ENCODE measurements at regions not wholly inside any gene's neighbourhood (a gene's known extent, or its start where the extent isn't known, plus 50 kb on each side); places are given as distances from the start of the nearest gene placed in this dataset.

GRCh38 chr3:29141918-29142275, 139.0 kb upstream of the RBMS3 start:
- Histone ChIP-seq H3K9me3 (ENCODE audit: control insufficient read depth, low read length) (no peaks in the 10 kb centered on the region), H3K4me3 (ENCODE audit: low read length) (no peak overlapping the region), H3K27me3 (replicated peaks; ENCODE audit: control insufficient read depth, insufficient read depth, low read length) (no peaks in the 10 kb centered on the region), H3K4me1 (ENCODE audit: control insufficient read depth, insufficient read depth, low read length) (peaks cover 29% of the 10 kb centered on the region), H3K36me3 (ENCODE audit: control insufficient read depth, insufficient read depth, low read length, severe bottlenecking) (no peaks in the 10 kb centered on the region), H3K9ac (ENCODE audit: low read length) (no peak overlapping the region)
- DNase-seq (ENCODE audit: low read depth) = no peak

GRCh38 chr3:29143151-29143550, 137.7 kb upstream of the RBMS3 start:
- DNase-seq (ENCODE audit: low read depth) = no peak
- Histone ChIP-seq H3K4me1 (ENCODE audit: control insufficient read depth, insufficient read depth, low read length) (peaks cover 29% of the 10 kb centered on the region), H3K27me3 (replicated peaks; ENCODE audit: control insufficient read depth, insufficient read depth, low read length) (no peaks in the 10 kb centered on the region), H3K9ac (ENCODE audit: low read length) (no peak overlapping the region), H3K4me3 (ENCODE audit: low read length) (no peak overlapping the region), H3K9me3 (ENCODE audit: control insufficient read depth, low read length) (no peaks in the 10 kb centered on the region), H3K36me3 (ENCODE audit: control insufficient read depth, insufficient read depth, low read length, severe bottlenecking) (no peaks in the 10 kb centered on the region)

- no peak for DNase-seq (ENCODE audit: low read depth)
- peaks cover 29% of the 10 kb centered on the region for H3K4me1 ChIP-seq (ENCODE audit: control insufficient read depth, insufficient read depth, low read length)
These were observed 136.5 kb upstream of the RBMS3 start for GRCh38 chr3:29144361-29144760.

GRCh38 chr3:29144807-29145206, 136.1 kb upstream of the RBMS3 start:
- no peak overlapping the region for H3K9ac ChIP-seq (ENCODE audit: low read length)
- no peaks in the 10 kb centered on the region for H3K27me3 ChIP-seq (replicated peaks; ENCODE audit: control insufficient read depth, insufficient read depth, low read length)
- no peak overlapping the region for H3K4me3 ChIP-seq (ENCODE audit: low read length)
- peak; percentile 10 for DNase-seq (ENCODE audit: low read depth)
- H3K9me3 ChIP-seq (ENCODE audit: control insufficient read depth, low read length) = no peaks in the 10 kb centered on the region
- H3K4me1 ChIP-seq (ENCODE audit: control insufficient read depth, insufficient read depth, low read length) = peaks cover 29% of the 10 kb centered on the region
- no peaks in the 10 kb centered on the region for H3K36me3 ChIP-seq (ENCODE audit: control insufficient read depth, insufficient read depth, low read length, severe bottlenecking)

More at GRCh38 chr3:29144361-29144760, 136.5 kb upstream of the RBMS3 start:
- H3K36me3 ChIP-seq (ENCODE audit: control insufficient read depth, insufficient read depth, low read length, severe bottlenecking) = no peaks in the 10 kb centered on the region
- no peaks in the 10 kb centered on the region for H3K27me3 ChIP-seq (replicated peaks; ENCODE audit: control insufficient read depth, insufficient read depth, low read length)
- no peak overlapping the region for H3K4me3 ChIP-seq (ENCODE audit: low read length)
- H3K9ac ChIP-seq (ENCODE audit: low read length) = no peak overlapping the region
- H3K9me3 ChIP-seq (ENCODE audit: control insufficient read depth, low read length) = no peaks in the 10 kb centered on the region

GRCh38 chr3:29145360-29145759, 135.5 kb upstream of the RBMS3 start:
- Histone ChIP-seq H3K9ac (ENCODE audit: low read length) (no peak overlapping the region), H3K27me3 (replicated peaks; ENCODE audit: control insufficient read depth, insufficient read depth, low read length) (no peaks in the 10 kb centered on the region), H3K36me3 (ENCODE audit: control insufficient read depth, insufficient read depth, low read length, severe bottlenecking) (no peaks in the 10 kb centered on the region), H3K9me3 (ENCODE audit: control insufficient read depth, low read length) (no peaks in the 10 kb centered on the region), H3K4me3 (ENCODE audit: low read length) (no peak overlapping the region), H3K4me1 (ENCODE audit: control insufficient read depth, insufficient read depth, low read length) (peaks cover 23% of the 10 kb centered on the region)
- DNase-seq (ENCODE audit: low read depth) = no peak

- Histone ChIP-seq H3K36me3 (ENCODE audit: control insufficient read depth, insufficient read depth, low read length, severe bottlenecking) (no peaks in the 10 kb centered on the region), H3K4me3 (ENCODE audit: low read length) (no peak overlapping the region), H3K4me1 (ENCODE audit: control insufficient read depth, insufficient read depth, low read length) (peaks cover 19% of the 10 kb centered on the region), H3K9me3 (ENCODE audit: control insufficient read depth, low read length) (no peaks in the 10 kb centered on the region), H3K9ac (ENCODE audit: low read length) (no peak overlapping the region), H3K27me3 (replicated peaks; ENCODE audit: control insufficient read depth, insufficient read depth, low read length) (no peaks in the 10 kb centered on the region)
- DNase-seq (ENCODE audit: low read depth) = no peak
These were observed 128.5 kb upstream of the RBMS3 start for GRCh38 chr3:29152379-29152778.

DNA sequence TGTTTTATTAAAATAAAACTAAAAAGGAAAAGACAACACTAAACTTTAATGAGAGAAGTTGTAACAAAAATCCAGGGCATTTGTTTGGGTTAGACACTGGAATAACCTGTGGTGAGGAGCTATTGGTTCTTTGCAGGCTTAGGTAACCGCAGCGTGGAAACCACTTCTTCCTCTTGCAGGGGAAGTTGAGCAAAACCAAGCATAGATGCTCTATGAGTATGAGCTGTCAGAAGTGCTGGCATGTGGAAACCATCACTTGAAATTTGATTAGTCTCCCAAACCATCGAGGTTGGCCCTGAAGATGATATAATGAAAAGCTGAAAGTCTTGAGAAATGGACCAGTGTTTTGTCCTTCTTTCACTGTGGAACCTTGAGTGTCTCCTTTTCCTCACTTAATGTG, 127.1 kb upstream of the RBMS3 start:
- Histone ChIP-seq H3K36me3 (ENCODE audit: control insufficient read depth, insufficient read depth, low read length, severe bottlenecking) (no peaks in the 10 kb centered on the region), H3K4me3 (ENCODE audit: low read length) (no peak overlapping the region), H3K27me3 (replicated peaks; ENCODE audit: control insufficient read depth, insufficient read depth, low read length) (no peaks in the 10 kb centered on the region), H3K9ac (ENCODE audit: low read length) (no peak overlapping the region), H3K9me3 (ENCODE audit: control insufficient read depth, low read length) (no peaks in the 10 kb centered on the region), H3K4me1 (ENCODE audit: control insufficient read depth, insufficient read depth, low read length) (peaks cover 19% of the 10 kb centered on the region)
- DNase-seq (ENCODE audit: low read depth) = no peak

DNA sequence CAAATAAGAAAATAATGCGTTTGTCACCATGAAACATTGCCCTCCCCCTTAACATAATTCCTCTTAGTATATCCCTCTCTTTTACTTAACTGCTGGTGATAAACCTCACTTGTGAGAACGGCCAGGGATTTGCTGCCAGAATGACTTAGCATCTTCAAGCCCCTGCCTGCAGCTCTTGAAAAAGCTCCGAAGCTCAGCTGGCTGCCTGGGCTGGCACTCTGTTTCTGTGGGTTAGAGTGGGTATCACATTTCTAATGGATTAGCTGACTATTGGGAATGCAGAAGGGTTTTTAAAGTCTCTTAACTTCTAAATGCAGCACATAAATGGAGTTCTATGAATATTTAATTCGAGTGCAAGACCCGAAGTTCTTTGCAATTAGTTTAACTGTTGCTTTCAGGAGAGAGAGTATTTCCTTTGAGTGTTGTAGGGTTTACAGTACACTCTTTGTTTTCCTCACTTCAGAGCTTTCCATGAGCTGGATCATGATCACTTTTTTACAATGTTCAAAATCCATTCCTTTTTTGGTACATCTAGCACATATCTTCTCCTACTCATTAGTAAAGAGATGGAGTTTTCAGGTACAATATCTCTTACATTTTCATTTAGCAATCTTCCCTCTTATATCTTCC, 124.7 kb upstream of the RBMS3 start:
- Histone ChIP-seq H3K27me3 (replicated peaks; ENCODE audit: control insufficient read depth, insufficient read depth, low read length) (no peaks in the 10 kb centered on the region), H3K36me3 (ENCODE audit: control insufficient read depth, insufficient read depth, low read length, severe bottlenecking) (no peaks in the 10 kb centered on the region), H3K4me3 (ENCODE audit: low read length) (no peak overlapping the region), H3K9me3 (ENCODE audit: control insufficient read depth, low read length) (no peaks in the 10 kb centered on the region), H3K4me1 (ENCODE audit: control insufficient read depth, insufficient read depth, low read length) (peaks cover 14% of the 10 kb centered on the region), H3K9ac (ENCODE audit: low read length) (no peak overlapping the region)
- DNase-seq (ENCODE audit: low read depth) = no peak

DNA sequence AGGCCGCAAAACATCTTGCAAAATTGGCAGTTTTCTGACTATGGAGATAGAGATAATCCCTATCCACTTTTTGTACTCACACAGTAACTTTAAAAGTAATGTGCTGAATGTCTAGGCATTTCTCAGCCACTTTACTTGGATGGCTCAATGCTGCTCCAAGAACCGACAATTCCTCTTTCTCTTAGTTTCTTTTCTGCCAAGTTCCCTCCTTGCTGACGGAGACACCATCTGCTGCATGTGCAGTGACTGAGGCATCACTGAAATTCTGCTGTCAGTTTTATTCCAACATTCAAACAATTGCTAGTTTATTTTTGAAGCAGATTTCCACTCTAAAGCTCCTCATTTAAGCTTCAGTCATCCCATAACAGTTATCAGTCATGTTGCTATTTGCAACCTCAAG, 116.0 kb upstream of the RBMS3 start:
- H3K9me3 ChIP-seq (ENCODE audit: control insufficient read depth, low read length) = no peaks in the 10 kb centered on the region
- no peak overlapping the region for H3K9ac ChIP-seq (ENCODE audit: low read length)
- H3K27me3 ChIP-seq (replicated peaks; ENCODE audit: control insufficient read depth, insufficient read depth, low read length) = no peaks in the 10 kb centered on the region
- DNase-seq (ENCODE audit: low read depth) = no peak
- no peaks in the 10 kb centered on the region for H3K36me3 ChIP-seq (ENCODE audit: control insufficient read depth, insufficient read depth, low read length, severe bottlenecking)
- H3K4me3 ChIP-seq (ENCODE audit: low read length) = no peak overlapping the region
- H3K4me1 ChIP-seq (ENCODE audit: control insufficient read depth, insufficient read depth, low read length) = no peaks in the 10 kb centered on the region

- Histone ChIP-seq H3K9ac (ENCODE audit: low read length) (no peak overlapping the region), H3K4me1 (ENCODE audit: control insufficient read depth, insufficient read depth, low read length) (peaks cover 10% of the 10 kb centered on the region), H3K4me3 (ENCODE audit: low read length) (no peak overlapping the region), H3K36me3 (ENCODE audit: control insufficient read depth, insufficient read depth, low read length, severe bottlenecking) (no peaks in the 10 kb centered on the region), H3K27me3 (replicated peaks; ENCODE audit: control insufficient read depth, insufficient read depth, low read length) (no peaks in the 10 kb centered on the region), H3K9me3 (ENCODE audit: control insufficient read depth, low read length) (no peaks in the 10 kb centered on the region)
- no peak for DNase-seq (ENCODE audit: low read depth)
These were observed 113.7 kb upstream of the RBMS3 start for GRCh38 chr3:29167180-29167579.

DNA sequence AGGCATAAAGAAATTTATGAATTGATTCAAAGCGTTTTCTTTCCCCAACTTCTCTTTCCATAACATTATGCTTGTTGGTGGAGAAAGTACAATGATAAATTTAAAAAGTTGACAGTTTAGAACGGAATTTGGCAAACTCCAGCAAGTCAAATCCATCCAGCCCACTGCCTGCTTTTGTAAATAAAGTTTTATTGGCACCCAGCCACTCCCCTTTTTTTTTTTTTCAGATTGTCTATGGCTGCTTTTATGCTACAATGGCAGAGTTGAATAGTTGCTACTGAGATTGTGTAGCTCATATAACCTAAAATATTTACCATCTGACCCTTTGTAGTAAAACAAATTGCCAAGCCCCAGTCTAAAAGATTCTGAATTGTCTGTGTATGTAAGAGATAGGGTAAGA, 112.8 kb upstream of the RBMS3 start:
- Histone ChIP-seq H3K9ac (ENCODE audit: low read length) (no peak overlapping the region), H3K4me3 (ENCODE audit: low read length) (no peak overlapping the region), H3K27me3 (replicated peaks; ENCODE audit: control insufficient read depth, insufficient read depth, low read length) (no peaks in the 10 kb centered on the region), H3K36me3 (ENCODE audit: control insufficient read depth, insufficient read depth, low read length, severe bottlenecking) (no peaks in the 10 kb centered on the region), H3K4me1 (ENCODE audit: control insufficient read depth, insufficient read depth, low read length) (peaks cover 10% of the 10 kb centered on the region), H3K9me3 (ENCODE audit: control insufficient read depth, low read length) (no peaks in the 10 kb centered on the region)
- DNase-seq (ENCODE audit: low read depth) = no peak

DNA sequence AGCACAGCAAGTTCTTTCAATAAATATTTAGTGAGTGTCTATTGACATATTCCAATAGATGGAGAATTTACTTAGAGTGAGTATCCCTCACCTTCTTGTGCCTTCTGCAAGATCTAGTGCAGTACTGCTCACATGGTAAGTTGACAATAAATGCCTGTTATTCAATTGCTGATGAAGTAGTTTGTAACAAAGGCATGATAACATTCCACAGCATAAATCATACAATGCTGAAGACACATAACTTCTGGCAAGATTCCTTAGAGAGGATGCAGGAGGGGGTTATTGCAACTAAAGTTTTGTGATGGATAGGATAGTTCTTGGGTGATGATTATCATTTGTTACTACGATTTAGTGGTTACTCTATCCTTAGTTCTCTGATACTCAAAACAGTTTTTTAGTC, 112.2 kb upstream of the RBMS3 start:
- H3K9me3 ChIP-seq (ENCODE audit: control insufficient read depth, low read length) = no peaks in the 10 kb centered on the region
- H3K9ac ChIP-seq (ENCODE audit: low read length) = no peak overlapping the region
- no peaks in the 10 kb centered on the region for H3K36me3 ChIP-seq (ENCODE audit: control insufficient read depth, insufficient read depth, low read length, severe bottlenecking)
- DNase-seq (ENCODE audit: low read depth) = no peak
- H3K27me3 ChIP-seq (replicated peaks; ENCODE audit: control insufficient read depth, insufficient read depth, low read length) = no peaks in the 10 kb centered on the region
- no peak overlapping the region for H3K4me3 ChIP-seq (ENCODE audit: low read length)
- H3K4me1 ChIP-seq (ENCODE audit: control insufficient read depth, insufficient read depth, low read length) = peaks cover 10% of the 10 kb centered on the region

Data from adipocyte (in vitro differentiated cells).